Neural cell (in vitro differentiated cells): ENCODE measurements at regions not wholly inside any gene's neighbourhood (a gene's known extent, or its start where the extent isn't known, plus 50 kb on each side); places are given as distances from the start of the nearest gene placed in this dataset.

ENCODE experiments used
- CTCF ChIP-seq: fragments of 450-650 bp; IDR thresholded peaks from 2 replicates; pipeline ENCODE4 v1.5.1; 2014; ENCODE audit warnings: antibody characterized with exemption, mild to moderate bottlenecking, moderate library complexity; ENCODE audit not compliant: poor library complexity, severe bottlenecking
- POLR2AphosphoS5 ChIP-seq: IDR thresholded peaks from 2 replicates; pipeline ENCODE4 v1.6.1; 2012
- REST ChIP-seq: IDR thresholded peaks from 2 replicates; pipeline ENCODE4 v1.6.1; 2012; ENCODE audit warnings: borderline replicate concordance

- TF ChIP-seq REST (no peak), CTCF (no peak), POLR2AphosphoS5 (no peak)
These were observed 62.2 kb downstream of the KCNE4 start for GRCh38 chr2:223114170-223114569.
